SU-DHL-6 (cell line): ENCODE measurements at regions not wholly inside any gene's neighbourhood (a gene's known extent, or its start where the extent isn't known, plus 50 kb on each side); places are given as distances from the start of the nearest gene placed in this dataset.

Experiments
- H2AFZ ChIP-seq: fragments of 200-600 bp; sonication (generic); 2 replicates; pipeline ENCODE4 v1.6.1; 2014; ENCODE audit warnings: low read depth, mild to moderate bottlenecking, moderate library complexity, mixed read lengths, antibody characterized with exemption, low read length; ENCODE audit not compliant: severe bottlenecking
- H3F3A ChIP-seq: fragments of 200-600 bp; shearing (Covaris generic); 2 replicates; pipeline ENCODE4 v1.6.0; 2016; ENCODE audit warnings: antibody characterized with exemption, mild to moderate bottlenecking; ENCODE audit not compliant: insufficient read depth
- H3K27ac ChIP-seq: fragments of 200-600 bp; sonication (generic); 2 replicates; pipeline ENCODE4 v1.5.1; 2016; ENCODE audit warnings: low read depth, mild to moderate bottlenecking, low read length, moderate library complexity, mixed read lengths
- H3K27me3 ChIP-seq: fragments of 200-600 bp; sonication (generic), shearing (Covaris generic); 2 replicates; pipeline ENCODE4 v1.6.0; 2014; ENCODE audit warnings: mild to moderate bottlenecking, low read length
- H3K36me3 ChIP-seq: fragments of 200-600 bp; sonication (generic); 2 replicates; pipeline ENCODE4 v1.6.1; 2014; ENCODE audit warnings: mild to moderate bottlenecking, low read length, mixed read lengths
- H3K4me2 ChIP-seq: fragments of 300-600, 200-600 bp; shearing (Covaris generic), sonication (generic); 2 replicates; pipeline ENCODE4 v1.6.0; 2014; ENCODE audit warnings: low read length, low read depth, mild to moderate bottlenecking; ENCODE audit not compliant: poor library complexity, severe bottlenecking
- H3K4me3 ChIP-seq: fragments of 200-600 bp; sonication (generic); 2 replicates; pipeline ENCODE4 v1.5.1; 2014; ENCODE audit warnings: antibody characterized with exemption, low read length, mild to moderate bottlenecking, mixed read lengths; ENCODE audit not compliant: insufficient read depth, poor library complexity, severe bottlenecking
- H3K79me2 ChIP-seq: fragments of 200-600 bp; sonication (generic); 2 replicates; pipeline ENCODE4 v1.6.1; 2014; ENCODE audit warnings: mild to moderate bottlenecking, low read length, moderate library complexity; ENCODE audit not compliant: insufficient read depth
- H3K9ac ChIP-seq: fragments of 200-600 bp; sonication (generic); 2 replicates; pipeline ENCODE4 v1.7.0; 2014; ENCODE audit warnings: mild to moderate bottlenecking, low read length
- H3K9me2 ChIP-seq: fragments of 200-600 bp; sonication (generic); replicated peaks from 2 replicates; pipeline ENCODE4 v1.6.1; 2014; ENCODE audit warnings: low read length; ENCODE audit not compliant: insufficient read depth
- H3K9me3 ChIP-seq: fragments of 200-600 bp; sonication (generic); 2 replicates; pipeline ENCODE4 v1.6.1; 2014; ENCODE audit warnings: low read length, mixed read lengths; ENCODE audit not compliant: insufficient read depth
- H4K20me1 ChIP-seq: fragments of 200-600 bp; sonication (generic); 2 replicates; pipeline ENCODE4 v1.6.1; 2014; ENCODE audit warnings: low read depth, mild to moderate bottlenecking, antibody characterized with exemption, low read length, moderate library complexity, mixed read lengths
- CTCF ChIP-seq: fragments of 200-600 bp; sonication (generic); IDR thresholded peaks from one replicate; pipeline ENCODE4 v1.5.1; 2017; ENCODE audit warnings: antibody characterized with exemption, mild to moderate bottlenecking, low read length, moderate library complexity; ENCODE audit not compliant: insufficient read depth, poor library complexity, severe bottlenecking
- EZH2phosphoT487 ChIP-seq: fragments of 200-600 bp; sonication (generic), shearing (Covaris generic); conservative IDR thresholded peaks from 2 replicates; pipeline ENCODE4 v1.6.1; 2018; ENCODE audit warnings: mild to moderate bottlenecking, antibody characterized with exemption, low read length, moderate library complexity, mixed read lengths

DNA sequence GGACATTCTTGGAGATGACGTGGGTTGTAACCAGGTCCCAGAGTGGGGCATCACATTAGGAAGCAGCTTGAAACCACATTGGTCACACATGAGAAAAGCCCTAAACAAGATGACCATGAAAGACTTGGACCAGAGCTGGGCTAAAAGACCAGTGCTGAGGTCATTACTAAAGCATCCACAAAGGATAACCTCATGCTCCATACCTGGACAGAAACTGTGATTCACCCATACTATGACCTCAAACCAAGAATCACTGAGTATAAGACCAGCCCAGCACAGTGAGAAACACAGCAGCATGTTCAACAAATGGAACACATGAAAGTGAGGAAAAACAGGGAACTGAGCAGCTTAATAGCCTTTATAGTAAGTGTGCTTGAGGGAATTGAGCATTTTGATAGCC lies 635.5 kb upstream of the NETO1 start:
- Histone ChIP-seq H2AFZ (no peak overlapping the region), H3K36me3 (no peaks in the 10 kb centered on the region), H3K79me2 (no peaks in the 10 kb centered on the region), H3K9me2 (no peaks in the 10 kb centered on the region), H3K27me3 (no peaks in the 10 kb centered on the region), H3K4me3 (no peak overlapping the region), H3K9me3 (no peaks in the 10 kb centered on the region), H3F3A (no peaks in the 10 kb centered on the region), H3K27ac (no peak overlapping the region), H3K4me2 (no peak overlapping the region), H3K9ac (no peak overlapping the region), H4K20me1 (no peaks in the 10 kb centered on the region)
- TF ChIP-seq CTCF (no peak), EZH2phosphoT487 (no peak)

GRCh38 chr18:73487966-73488365 lies 620.2 kb upstream of the NETO1 start:
- TF ChIP-seq EZH2phosphoT487 = no peak
- no peak for TF ChIP-seq CTCF
- Histone ChIP-seq H2AFZ (no peak overlapping the region), H3K9me2 (no peaks in the 10 kb centered on the region), H3K4me2 (no peak overlapping the region), H3K4me3 (no peak overlapping the region), H4K20me1 (no peaks in the 10 kb centered on the region), H3K79me2 (no peaks in the 10 kb centered on the region), H3F3A (no peaks in the 10 kb centered on the region), H3K9ac (no peak overlapping the region), H3K36me3 (no peaks in the 10 kb centered on the region), H3K27ac (no peak overlapping the region), H3K9me3 (no peaks in the 10 kb centered on the region), H3K27me3 (no peaks in the 10 kb centered on the region)

- Histone ChIP-seq H3K36me3 (no peaks in the 10 kb centered on the region), H3K27me3 (no peaks in the 10 kb centered on the region), H3K4me3 (no peak overlapping the region), H3K9me2 (no peaks in the 10 kb centered on the region), H3K9me3 (no peaks in the 10 kb centered on the region), H3K79me2 (no peaks in the 10 kb centered on the region), H3K27ac (no peak overlapping the region), H3K9ac (no peak overlapping the region), H3K4me2 (no peak overlapping the region), H4K20me1 (no peaks in the 10 kb centered on the region), H2AFZ (no peak overlapping the region), H3F3A (no peaks in the 10 kb centered on the region)
- TF ChIP-seq CTCF = no peak
- no peak for TF ChIP-seq EZH2phosphoT487
Measured at GRCh38 chr18:73485166-73485565, 617.4 kb upstream of the NETO1 start.

- Histone ChIP-seq H4K20me1 (no peaks in the 10 kb centered on the region), H3F3A (no peaks in the 10 kb centered on the region), H2AFZ (no peak overlapping the region), H3K4me3 (no peak overlapping the region), H3K27me3 (no peaks in the 10 kb centered on the region), H3K36me3 (no peaks in the 10 kb centered on the region), H3K9me2 (no peaks in the 10 kb centered on the region), H3K4me2 (no peak overlapping the region), H3K9me3 (no peaks in the 10 kb centered on the region), H3K79me2 (no peaks in the 10 kb centered on the region), H3K27ac (no peak overlapping the region), H3K9ac (no peak overlapping the region)
- TF ChIP-seq EZH2phosphoT487 = no peak
Measured at GRCh38 chr18:73482901-73483300, 615.1 kb upstream of the NETO1 start.
